ENCODE measurements at regions not wholly inside any gene's neighbourhood (a gene's known extent, or its start where the extent isn't known, plus 50 kb on each side); places are given as distances from the start of the nearest gene placed in this dataset.

GRCh38 chr20:11379257-11380011, 538.3 kb upstream of the BTBD3 start:
- H3K4me2 ChIP-seq, result no peak overlapping the region
- H3K36me3 ChIP-seq (ENCODE audit: insufficient read depth), result no peaks in the 10 kb centered on the region
- no peaks in the 10 kb centered on the region for H3K27me3 ChIP-seq (ENCODE audit: insufficient read depth, low read depth)
- H3K4me3 ChIP-seq (IDR thresholded peaks at IDR 0.05; ENCODE audit: insufficient read depth, low read depth, low read length), result no peak overlapping the region
- H3K9ac ChIP-seq, result no peak overlapping the region
- H3K79me2 ChIP-seq (ENCODE audit: insufficient read depth, low read depth), result no peaks in the 10 kb centered on the region
- H3K27ac ChIP-seq, result no peak overlapping the region
- TF ChIP-seq CTCF (conservative IDR thresholded peaks at IDR 0.05; ENCODE audit: low read depth, low read length), result no peak
- H2AFZ ChIP-seq (ENCODE audit: low read depth), result no peak overlapping the region
- no peaks in the 10 kb centered on the region for H3K4me1 ChIP-seq (ENCODE audit: low read depth, poor library complexity, severe bottlenecking)
- H4K20me1 ChIP-seq (ENCODE audit: insufficient read depth), result no peaks in the 10 kb centered on the region

GRCh38 chr20:11380283-11380682, 537.4 kb upstream of the BTBD3 start:
- Histone ChIP-seq H3K4me3 (IDR thresholded peaks at IDR 0.05; ENCODE audit: insufficient read depth, low read depth, low read length) (no peak overlapping the region), H3K4me2 (no peak overlapping the region), H2AFZ (ENCODE audit: low read depth) (no peak overlapping the region), H4K20me1 (ENCODE audit: insufficient read depth) (no peaks in the 10 kb centered on the region), H3K36me3 (ENCODE audit: insufficient read depth) (no peaks in the 10 kb centered on the region), H3K79me2 (ENCODE audit: insufficient read depth, low read depth) (no peaks in the 10 kb centered on the region), H3K9ac (no peak overlapping the region), H3K4me1 (ENCODE audit: low read depth, poor library complexity, severe bottlenecking) (no peaks in the 10 kb centered on the region), H3K27me3 (ENCODE audit: insufficient read depth, low read depth) (no peaks in the 10 kb centered on the region), H3K27ac (no peak overlapping the region)
- TF ChIP-seq CTCF (conservative IDR thresholded peaks at IDR 0.05; ENCODE audit: low read depth, low read length), result no peak

- no peak for TF ChIP-seq CTCF (conservative IDR thresholded peaks at IDR 0.05; ENCODE audit: low read depth, low read length)
- no peaks in the 10 kb centered on the region for H3K79me2 ChIP-seq (ENCODE audit: insufficient read depth, low read depth)
- no peak overlapping the region for H3K4me2 ChIP-seq
Observed at GRCh38 chr20:11387189-11387754, 530.4 kb upstream of the BTBD3 start.

GRCh38 chr20:11389186-11389585, 528.5 kb upstream of the BTBD3 start:
- no peaks in the 10 kb centered on the region for H4K20me1 ChIP-seq (ENCODE audit: insufficient read depth)
- no peaks in the 10 kb centered on the region for H3K4me1 ChIP-seq (ENCODE audit: low read depth, poor library complexity, severe bottlenecking)
- H3K79me2 ChIP-seq (ENCODE audit: insufficient read depth, low read depth), result no peaks in the 10 kb centered on the region
- TF ChIP-seq CTCF (conservative IDR thresholded peaks at IDR 0.05; ENCODE audit: low read depth, low read length), result no peak
- H3K4me3 ChIP-seq (IDR thresholded peaks at IDR 0.05; ENCODE audit: insufficient read depth, low read depth, low read length), result no peak overlapping the region
- H3K27ac ChIP-seq, result no peak overlapping the region
- H2AFZ ChIP-seq (ENCODE audit: low read depth), result no peak overlapping the region
- H3K36me3 ChIP-seq (ENCODE audit: insufficient read depth), result no peaks in the 10 kb centered on the region
- H3K9ac ChIP-seq, result no peak overlapping the region
- H3K4me2 ChIP-seq, result no peak overlapping the region
- no peaks in the 10 kb centered on the region for H3K27me3 ChIP-seq (ENCODE audit: insufficient read depth, low read depth)

More at GRCh38 chr20:11387189-11387754, 530.4 kb upstream of the BTBD3 start:
- H3K4me1 ChIP-seq (ENCODE audit: low read depth, poor library complexity, severe bottlenecking), result no peaks in the 10 kb centered on the region
- H3K27me3 ChIP-seq (ENCODE audit: insufficient read depth, low read depth), result no peaks in the 10 kb centered on the region
- H3K4me3 ChIP-seq (IDR thresholded peaks at IDR 0.05; ENCODE audit: insufficient read depth, low read depth, low read length), result no peak overlapping the region
- no peak overlapping the region for H3K27ac ChIP-seq
- no peaks in the 10 kb centered on the region for H4K20me1 ChIP-seq (ENCODE audit: insufficient read depth)
- H3K36me3 ChIP-seq (ENCODE audit: insufficient read depth), result no peaks in the 10 kb centered on the region
- H2AFZ ChIP-seq (ENCODE audit: low read depth), result no peak overlapping the region
- no peak overlapping the region for H3K9ac ChIP-seq

All from KMS-11 (cell line).